GM10248 (cell line): ENCODE measurements at regions not wholly inside any gene's neighbourhood (a gene's known extent, or its start where the extent isn't known, plus 50 kb on each side); places are given as distances from the start of the nearest gene placed in this dataset.
"Not testable (repeated sequence)": the region's sequence is repeated elsewhere in the genome, so short reads cannot be mapped to it uniquely, and the experiment has no call there.

ENCODE experiments used
- CTCF ChIA-PET: fragments of 300-600 bp; sonication (Branson Sonifier 250); formaldehyde crosslinking; extraction: SDS; loops from one replicate; lab custom pipeline; 2021; ENCODE audit warnings: antibody characterized with exemption; lab: Yijun Ruan, JAX
- POLR2A ChIA-PET: fragments of 350-650 bp; sonication (Branson Sonifier 250); formaldehyde crosslinking; extraction: SDS; loops from one replicate; lab custom pipeline; 2020; ENCODE audit warnings: antibody characterized with exemption; lab: Yijun Ruan, JAX
- DNase-seq: peaks from one replicate; pipeline ENCODE4 v3.0.0; 2012; ENCODE audit errors: extremely low spot score
- TF ChIP-seq, protein P1 (sequence below): IDR thresholded peaks from 2 replicates; pipeline ENCODE4 v1.5.1; 2012; ENCODE audit warnings: mild to moderate bottlenecking, low read depth; ENCODE audit errors: extremely low read depth, missing control alignments, control extremely low read depth

DNA sequence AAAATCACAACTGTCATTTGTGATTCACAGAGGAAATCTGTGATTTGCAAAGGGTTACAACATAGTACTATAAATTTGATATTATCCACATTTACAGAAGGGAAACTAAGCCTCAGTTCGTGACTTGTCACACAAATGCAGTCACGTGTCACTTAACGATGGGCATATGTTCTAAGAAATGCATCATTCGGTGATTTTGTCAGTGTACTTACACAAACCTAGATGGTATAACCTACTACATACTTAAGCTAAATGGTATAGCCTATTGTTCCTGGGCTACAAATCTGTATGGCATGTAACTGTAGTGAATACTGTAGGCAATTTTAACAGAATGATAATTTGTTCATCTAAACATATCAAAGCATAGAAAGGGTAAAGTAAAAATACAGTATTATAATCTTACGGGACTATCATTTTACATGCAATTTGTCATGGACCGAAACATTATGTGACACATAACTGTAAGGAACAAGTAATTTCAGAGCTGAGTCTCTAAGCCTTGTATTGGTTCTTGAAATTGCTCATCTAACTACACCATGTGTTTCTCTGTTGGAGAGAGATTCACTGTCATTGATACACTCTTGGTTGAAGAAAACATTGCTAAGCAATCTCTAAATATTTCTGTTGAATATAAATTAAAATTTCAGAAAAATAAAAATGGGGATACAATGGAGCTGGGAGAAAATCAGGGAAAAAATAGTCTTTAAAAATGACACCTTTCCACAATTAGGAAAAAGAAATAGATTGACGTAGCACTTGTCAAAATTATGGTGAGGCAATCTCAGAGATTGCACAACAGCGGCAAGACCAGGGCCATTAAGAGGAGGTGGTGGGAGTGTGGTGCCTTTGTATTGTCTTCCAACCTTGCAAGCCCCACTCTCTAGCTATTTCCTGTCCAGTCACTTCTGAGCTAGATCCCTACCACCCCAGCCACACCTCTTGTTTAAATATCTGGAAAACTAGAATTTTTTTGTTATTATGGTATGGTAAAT is 645.8 kb upstream of the TBL1XR1 start:
- POLR2A ChIA-PET: no interaction called here
- DNase-seq: no peak
- TF ChIP-seq, protein P1, sequence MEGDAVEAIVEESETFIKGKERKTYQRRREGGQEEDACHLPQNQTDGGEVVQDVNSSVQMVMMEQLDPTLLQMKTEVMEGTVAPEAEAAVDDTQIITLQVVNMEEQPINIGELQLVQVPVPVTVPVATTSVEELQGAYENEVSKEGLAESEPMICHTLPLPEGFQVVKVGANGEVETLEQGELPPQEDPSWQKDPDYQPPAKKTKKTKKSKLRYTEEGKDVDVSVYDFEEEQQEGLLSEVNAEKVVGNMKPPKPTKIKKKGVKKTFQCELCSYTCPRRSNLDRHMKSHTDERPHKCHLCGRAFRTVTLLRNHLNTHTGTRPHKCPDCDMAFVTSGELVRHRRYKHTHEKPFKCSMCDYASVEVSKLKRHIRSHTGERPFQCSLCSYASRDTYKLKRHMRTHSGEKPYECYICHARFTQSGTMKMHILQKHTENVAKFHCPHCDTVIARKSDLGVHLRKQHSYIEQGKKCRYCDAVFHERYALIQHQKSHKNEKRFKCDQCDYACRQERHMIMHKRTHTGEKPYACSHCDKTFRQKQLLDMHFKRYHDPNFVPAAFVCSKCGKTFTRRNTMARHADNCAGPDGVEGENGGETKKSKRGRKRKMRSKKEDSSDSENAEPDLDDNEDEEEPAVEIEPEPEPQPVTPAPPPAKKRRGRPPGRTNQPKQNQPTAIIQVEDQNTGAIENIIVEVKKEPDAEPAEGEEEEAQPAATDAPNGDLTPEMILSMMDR: no peak
- CTCF ChIA-PET: no interaction called here

DNA sequence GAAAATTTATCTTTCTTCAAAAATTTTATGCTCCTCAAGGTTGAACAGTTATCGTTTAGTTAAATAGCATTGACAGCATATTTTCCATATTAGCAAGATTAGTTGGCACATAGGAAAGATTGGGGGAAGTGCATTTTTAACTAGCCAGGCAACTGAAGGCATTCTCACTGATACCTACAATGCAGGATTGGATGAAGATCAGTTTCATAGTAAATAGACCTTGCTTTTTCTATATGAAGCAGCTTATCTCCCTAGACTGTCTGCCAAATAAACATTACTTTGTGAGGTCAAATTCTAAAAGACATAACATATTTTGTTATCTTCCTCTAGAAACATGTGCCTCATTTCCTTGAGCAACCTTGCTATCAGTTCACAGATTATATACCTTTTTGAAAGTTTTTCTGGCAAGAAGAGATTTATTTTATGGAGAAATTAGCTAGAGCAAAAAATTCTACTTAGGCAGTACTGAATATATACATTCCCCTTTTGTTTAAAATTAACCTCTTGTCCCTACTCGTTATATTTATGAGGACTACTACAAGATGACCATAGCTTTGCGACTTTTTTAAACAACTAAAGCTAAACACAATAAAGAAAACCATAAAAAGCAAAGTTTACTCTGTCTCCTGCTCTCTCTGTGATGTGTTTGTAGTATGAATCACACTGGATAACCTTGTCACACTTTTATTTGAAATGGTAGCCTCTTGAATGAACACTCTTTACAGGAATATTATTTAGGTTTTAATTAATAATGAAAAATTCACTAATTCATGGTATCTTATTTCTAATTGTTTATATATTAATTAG is 654.9 kb upstream of the TBL1XR1 start:
- CTCF ChIA-PET: no interaction called here
- TF ChIP-seq, protein P1: no peak
- POLR2A ChIA-PET: no interaction called here
- DNase-seq: no peak

DNA sequence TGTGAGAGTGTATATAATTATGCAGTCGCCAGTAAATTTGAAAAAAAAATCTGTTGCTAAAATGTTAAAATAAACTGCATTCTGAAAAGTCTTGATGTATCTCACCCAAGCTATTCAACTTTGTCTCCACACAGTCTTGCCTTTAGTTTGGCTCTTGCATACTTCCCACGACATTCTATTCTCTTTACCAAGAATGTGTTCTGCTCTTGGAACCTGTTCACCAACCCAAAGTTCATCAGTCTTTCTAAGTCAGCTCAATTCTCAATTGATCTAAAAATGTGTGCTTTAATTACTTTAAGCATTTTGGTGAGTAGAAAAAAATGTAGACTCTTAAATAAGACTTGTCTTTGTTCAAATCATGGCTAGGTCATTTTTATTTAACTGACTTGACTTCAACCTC is 657.7 kb upstream of the TBL1XR1 start:
- no peak for DNase-seq
- ChIA-PET POLR2A (no interaction called here), CTCF (interaction anchor here (1.1 to 1.7 kb wide), 3 partner anchors 8 to 15 kb away, joined by 3 to 5 read pairs (median 4); no protein-coding TSS in a partner anchor)
- TF ChIP-seq, protein P1: no peak

DNA sequence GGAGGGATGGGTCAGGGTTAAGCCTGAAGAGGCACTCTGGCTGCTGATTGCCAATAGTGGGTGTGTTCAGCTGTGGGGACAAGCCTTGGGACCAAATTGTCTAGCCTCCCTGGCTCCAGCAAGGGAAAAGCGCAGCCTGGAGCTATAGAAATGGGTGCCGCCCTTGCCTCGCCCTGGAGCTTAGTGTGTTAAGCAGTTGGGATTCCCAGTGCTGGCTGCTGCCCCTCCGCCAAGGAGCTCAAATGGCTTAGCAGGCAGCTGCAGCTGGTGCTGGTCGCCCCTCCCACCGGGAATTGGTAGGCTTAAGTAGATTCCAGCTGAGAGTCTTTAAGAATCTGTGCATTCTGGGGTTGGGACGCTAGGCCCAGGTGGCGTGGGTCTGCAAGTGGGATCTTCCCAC is 662.9 kb upstream of the TBL1XR1 start:
- TF ChIP-seq, protein P1: no peak
- POLR2A ChIA-PET: no interaction called here
- CTCF ChIA-PET: no interaction called here
- no peak for DNase-seq

DNA sequence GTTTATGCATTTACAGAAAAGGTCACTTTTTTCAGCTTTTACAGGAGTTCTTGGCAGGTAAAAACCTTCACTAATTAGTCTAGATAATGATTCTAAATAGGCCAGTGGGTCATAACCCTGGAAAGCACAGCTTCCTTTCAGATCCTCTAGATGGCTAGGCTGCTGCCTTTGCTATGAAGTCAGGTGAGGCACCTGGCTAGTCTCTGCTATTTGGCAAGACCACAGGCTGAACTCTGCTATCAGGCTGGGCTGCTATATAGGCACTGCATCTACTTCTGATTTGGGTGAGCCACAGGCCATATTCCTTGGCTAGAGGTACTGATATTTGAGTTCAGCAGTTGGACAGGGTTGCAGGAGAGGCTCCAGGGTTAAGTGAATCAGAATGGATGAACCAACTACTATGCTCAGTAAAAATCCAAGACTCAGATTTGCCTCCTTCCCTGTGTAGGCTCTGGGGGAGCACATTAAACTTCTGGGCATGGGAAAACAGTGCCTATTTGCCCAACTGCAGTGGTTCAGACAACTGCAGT is 665.7 kb upstream of the TBL1XR1 start:
- ChIA-PET POLR2A (no interaction called here), CTCF (interaction anchor here (1.1 to 1.5 kb wide), 4 partner anchors 8 to 19 kb away, joined by 3 to 4 read pairs (median 4); no protein-coding TSS in a partner anchor)
- TF ChIP-seq, protein P1: no peak
- no peak for DNase-seq

DNA sequence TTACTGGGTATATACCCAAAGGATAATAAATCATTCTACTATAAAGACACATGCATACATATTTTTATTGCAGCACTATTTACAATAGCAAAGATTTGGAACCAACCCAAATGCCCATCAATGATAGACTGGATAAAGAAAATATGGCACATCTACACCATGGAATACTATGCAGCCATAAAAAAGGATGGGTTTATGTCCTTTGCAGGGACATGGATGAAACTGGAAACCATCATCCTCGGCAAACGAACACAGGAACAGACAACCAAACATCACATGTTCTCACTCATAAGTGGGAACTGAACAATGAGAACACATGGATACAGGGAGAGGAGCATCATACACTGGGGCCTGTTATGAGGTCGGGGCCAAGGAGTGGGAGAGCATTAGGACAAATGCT is 665.0 kb upstream of the KCNMB2 start:
- CTCF ChIA-PET: interaction anchor here (0.9 to 1.1 kb wide), 2 partner anchors 8 to 12 kb away, joined by 3 to 4 read pairs; no protein-coding TSS in a partner anchor
- POLR2A ChIA-PET, DNase-seq: not testable (repeated sequence)

DNA sequence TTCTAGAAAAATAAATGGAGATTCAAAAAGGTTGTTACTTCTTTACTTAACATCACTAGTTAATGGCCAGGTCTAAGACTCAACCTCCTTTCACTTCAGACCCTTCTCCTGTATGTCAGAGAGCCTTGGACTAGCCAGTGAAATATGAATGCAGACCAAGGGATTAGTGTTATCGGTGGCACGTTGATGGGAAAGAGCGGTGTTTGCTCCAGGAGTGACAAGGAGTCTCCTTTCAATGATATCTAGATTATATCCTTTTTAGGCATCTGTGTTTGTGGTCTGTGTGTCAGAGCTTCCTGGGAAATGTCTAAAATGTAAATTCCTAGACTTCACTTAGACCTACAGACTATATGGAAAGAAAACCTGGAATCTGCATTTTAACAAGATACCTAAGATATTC is 658.0 kb upstream of the KCNMB2 start:
- DNase-seq: no peak
- ChIA-PET CTCF (no interaction called here), POLR2A (no interaction called here)
- TF ChIP-seq, protein P1: no peak
